ENCODE measurements at regions not wholly inside any gene's neighbourhood (a gene's known extent, or its start where the extent isn't known, plus 50 kb on each side); places are given as distances from the start of the nearest gene placed in this dataset.

DNA sequence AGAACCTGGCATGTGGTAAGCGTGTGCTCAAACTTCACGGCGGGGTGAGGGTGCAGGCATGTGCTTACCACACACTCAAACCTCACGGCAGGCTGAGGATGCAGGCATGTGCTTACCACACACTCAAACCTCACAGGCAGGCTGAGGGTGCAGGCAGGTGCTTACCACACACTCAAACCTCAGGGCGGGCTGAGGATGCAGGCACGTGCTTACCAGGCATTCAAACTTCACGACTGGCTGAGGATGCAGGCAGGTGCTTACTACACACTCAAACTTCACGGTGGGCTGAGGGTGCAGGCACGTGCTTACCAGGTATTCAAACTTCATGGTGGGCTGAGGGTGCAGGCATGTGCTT, 105.0 kb upstream of the ALKAL2 start:
- H3K9ac ChIP-seq (ENCODE audit: low read length) = no peak overlapping the region
- no peaks in the 10 kb centered on the region for H3K27me3 ChIP-seq (ENCODE audit: insufficient read depth, low read length)
- ChIA-PET CTCF (no interaction called here), POLR2A (no interaction called here), RAD21 (ENCODE audit: low non-redundant PET in 1 of 2, low total read pairs in 2 of 2, uncharacterized antibody in 2 of 2, unreplicated experiment in 2 of 2) (no interaction called here)
- no peak overlapping the region for H2AFZ ChIP-seq (ENCODE audit: low read depth, low read length, poor library complexity, severe bottlenecking)
- peaks cover 0 to 7% of the 10 kb centered on the region in 2 experiments; a peak in 2 of 4 replicates for H3K4me1 ChIP-seq (ENCODE audit: control insufficient read depth in 1 of 2, insufficient read depth in 2 of 2, low read length in 2 of 2)
- BruUV-seq (replicated peaks) = no TSS peak
- H3K9me3 ChIP-seq (ENCODE audit: control insufficient read depth in 1 of 2, insufficient read depth in 1 of 2, low read depth in 1 of 2, low read length in 2 of 2) = no peaks in the 10 kb centered on the region
- ATAC-seq (no peak), DNase-seq (ENCODE audit: low read depth, low spot score) (no peak)
- H3K36me3 ChIP-seq (ENCODE audit: control insufficient read depth in 1 of 2, insufficient read depth in 2 of 2, low read length in 2 of 2) = no peaks in the 10 kb centered on the region
- H3K27ac ChIP-seq (ENCODE audit: low read depth, low read length) = no peak overlapping the region
- H3K79me2 ChIP-seq (ENCODE audit: insufficient read depth, low read length) = no peaks in the 10 kb centered on the region
- intact Hi-C loops (cut with micrococcal nuclease) = no loop called here
- no peak for TF ChIP-seq JUND (IDR thresholded peaks at IDR 0.05)
- no peak for TF ChIP-seq CEBPB (IDR thresholded peaks at IDR 0.05; ENCODE audit: low read depth)
- no peak for TF ChIP-seq YY1 (IDR thresholded peaks at IDR 0.05; ENCODE audit: extremely low read depth, insufficient replicate concordance, low read depth, low read length)
- TF ChIP-seq ZFX (IDR thresholded peaks at IDR 0.05) = no peak
- TF ChIP-seq EZH2 (IDR thresholded peaks at IDR 0.05) = no peak
- TF ChIP-seq, protein P1, sequence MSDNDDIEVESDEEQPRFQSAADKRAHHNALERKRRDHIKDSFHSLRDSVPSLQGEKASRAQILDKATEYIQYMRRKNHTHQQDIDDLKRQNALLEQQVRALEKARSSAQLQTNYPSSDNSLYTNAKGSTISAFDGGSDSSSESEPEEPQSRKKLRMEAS (IDR thresholded peaks at IDR 0.05) = no peak
- TF ChIP-seq POLR2A (IDR thresholded peaks at IDR 0.05; ENCODE audit: borderline replicate concordance, extremely low read depth, insufficient read depth, insufficient read length) = no peak
- no peak for TF ChIP-seq EZH2phosphoT487 (IDR thresholded peaks at IDR 0.05; ENCODE audit: borderline replicate concordance)
- no peaks in the 10 kb centered on the region for H4K20me1 ChIP-seq (ENCODE audit: insufficient read depth)
- no peaks in the 10 kb centered on the region for H3K9me2 ChIP-seq (ENCODE audit: insufficient read depth)
- H3K4me2 ChIP-seq (ENCODE audit: low read length) = no peak overlapping the region
- H3K4me3 ChIP-seq (replicated peaks in 1 of 2; ENCODE audit: low read depth in 1 of 2, low read length in 2 of 2) = no peak overlapping the region

DNA sequence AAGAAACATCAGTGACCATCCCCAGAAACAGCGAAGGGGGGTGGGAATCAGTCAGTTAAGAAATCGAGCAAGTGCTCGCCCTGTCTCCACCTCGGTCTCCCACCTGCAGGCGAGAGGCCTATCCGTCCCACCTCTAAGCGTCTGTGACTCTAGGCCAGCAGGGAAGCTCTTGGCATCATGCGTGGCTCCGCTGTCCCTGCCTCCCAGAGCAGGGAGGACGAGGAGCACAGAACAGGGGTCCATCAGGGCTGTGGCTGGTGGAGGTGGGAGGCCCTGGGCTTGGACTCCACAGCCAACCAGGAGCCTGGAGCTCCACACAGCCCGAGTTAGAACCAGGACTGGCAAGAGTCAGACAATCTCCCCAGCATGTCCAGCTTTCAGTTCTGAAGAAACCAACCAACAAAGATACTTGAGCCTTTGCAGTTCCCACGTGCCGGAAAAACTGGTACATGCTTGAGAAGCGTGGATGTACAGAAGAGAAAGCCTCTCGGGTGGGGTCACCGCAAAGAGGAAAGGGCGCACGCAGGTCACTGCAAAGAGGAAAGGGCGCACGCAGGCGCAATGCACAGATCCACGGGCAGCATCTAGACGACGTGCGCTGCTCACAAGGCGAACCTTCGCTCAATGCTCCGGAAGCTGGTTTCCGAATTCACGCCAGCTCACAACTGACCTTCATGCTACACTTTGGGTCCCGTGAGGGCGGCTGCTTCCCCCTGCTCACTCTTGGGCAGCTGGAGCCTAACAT, 104.5 kb upstream of the ALKAL2 start:
- H3K9me3 ChIP-seq (ENCODE audit: control insufficient read depth in 1 of 2, insufficient read depth in 1 of 2, low read depth in 1 of 2, low read length in 2 of 2) = no peaks in the 10 kb centered on the region
- H3K27ac ChIP-seq (ENCODE audit: low read depth, low read length) = no peak overlapping the region
- ChIA-PET CTCF (no interaction called here), RAD21 (ENCODE audit: low non-redundant PET in 1 of 2, low total read pairs in 2 of 2, uncharacterized antibody in 2 of 2, unreplicated experiment in 2 of 2) (no interaction called here), POLR2A (no interaction called here)
- DNase-seq (ENCODE audit: low read depth, low spot score) (no peak), ATAC-seq (no peak)
- H3K4me1 ChIP-seq (ENCODE audit: control insufficient read depth in 1 of 2, insufficient read depth in 2 of 2, low read length in 2 of 2) = peaks cover 0 to 7% of the 10 kb centered on the region in 2 experiments; a peak in 2 of 4 replicates
- no peaks in the 10 kb centered on the region for H3K79me2 ChIP-seq (ENCODE audit: insufficient read depth, low read length)
- H3K4me2 ChIP-seq (ENCODE audit: low read length) = no peak overlapping the region
- H3K9ac ChIP-seq (ENCODE audit: low read length) = no peak overlapping the region
- no peak overlapping the region for H3K4me3 ChIP-seq (replicated peaks in 1 of 2; ENCODE audit: low read depth in 1 of 2, low read length in 2 of 2)
- no peaks in the 10 kb centered on the region for H3K36me3 ChIP-seq (ENCODE audit: control insufficient read depth in 1 of 2, insufficient read depth in 2 of 2, low read length in 2 of 2)
- H3K27me3 ChIP-seq (ENCODE audit: insufficient read depth, low read length) = no peaks in the 10 kb centered on the region
- no peaks in the 10 kb centered on the region for H3K9me2 ChIP-seq (ENCODE audit: insufficient read depth)
- H2AFZ ChIP-seq (ENCODE audit: low read depth, low read length, poor library complexity, severe bottlenecking) = no peak overlapping the region
- H4K20me1 ChIP-seq (ENCODE audit: insufficient read depth) = no peaks in the 10 kb centered on the region
- intact Hi-C loops (cut with micrococcal nuclease) = no loop called here
- BruUV-seq (replicated peaks) = no TSS peak
- TF ChIP-seq, protein P2, sequence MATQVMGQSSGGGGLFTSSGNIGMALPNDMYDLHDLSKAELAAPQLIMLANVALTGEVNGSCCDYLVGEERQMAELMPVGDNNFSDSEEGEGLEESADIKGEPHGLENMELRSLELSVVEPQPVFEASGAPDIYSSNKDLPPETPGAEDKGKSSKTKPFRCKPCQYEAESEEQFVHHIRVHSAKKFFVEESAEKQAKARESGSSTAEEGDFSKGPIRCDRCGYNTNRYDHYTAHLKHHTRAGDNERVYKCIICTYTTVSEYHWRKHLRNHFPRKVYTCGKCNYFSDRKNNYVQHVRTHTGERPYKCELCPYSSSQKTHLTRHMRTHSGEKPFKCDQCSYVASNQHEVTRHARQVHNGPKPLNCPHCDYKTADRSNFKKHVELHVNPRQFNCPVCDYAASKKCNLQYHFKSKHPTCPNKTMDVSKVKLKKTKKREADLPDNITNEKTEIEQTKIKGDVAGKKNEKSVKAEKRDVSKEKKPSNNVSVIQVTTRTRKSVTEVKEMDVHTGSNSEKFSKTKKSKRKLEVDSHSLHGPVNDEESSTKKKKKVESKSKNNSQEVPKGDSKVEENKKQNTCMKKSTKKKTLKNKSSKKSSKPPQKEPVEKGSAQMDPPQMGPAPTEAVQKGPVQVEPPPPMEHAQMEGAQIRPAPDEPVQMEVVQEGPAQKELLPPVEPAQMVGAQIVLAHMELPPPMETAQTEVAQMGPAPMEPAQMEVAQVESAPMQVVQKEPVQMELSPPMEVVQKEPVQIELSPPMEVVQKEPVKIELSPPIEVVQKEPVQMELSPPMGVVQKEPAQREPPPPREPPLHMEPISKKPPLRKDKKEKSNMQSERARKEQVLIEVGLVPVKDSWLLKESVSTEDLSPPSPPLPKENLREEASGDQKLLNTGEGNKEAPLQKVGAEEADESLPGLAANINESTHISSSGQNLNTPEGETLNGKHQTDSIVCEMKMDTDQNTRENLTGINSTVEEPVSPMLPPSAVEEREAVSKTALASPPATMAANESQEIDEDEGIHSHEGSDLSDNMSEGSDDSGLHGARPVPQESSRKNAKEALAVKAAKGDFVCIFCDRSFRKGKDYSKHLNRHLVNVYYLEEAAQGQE (IDR thresholded peaks at IDR 0.05; ENCODE audit: low read depth) = no peak
- TF ChIP-seq CBX3 (IDR thresholded peaks at IDR 0.05; ENCODE audit: low read depth) (no peak), CEBPB (IDR thresholded peaks at IDR 0.05; ENCODE audit: low read depth) (no peak), ZNF274 (IDR thresholded peaks at IDR 0.05; ENCODE audit: low read depth, low read length) (no peak), RAD21 (IDR thresholded peaks at IDR 0.05; ENCODE audit: low read depth) (no peak), ZFX (IDR thresholded peaks at IDR 0.05) (no peak), POLR2AphosphoS5 (IDR thresholded peaks at IDR 0.05; ENCODE audit: low read depth, low read length) (no peak), YY1 (IDR thresholded peaks at IDR 0.05; ENCODE audit: extremely low read depth, insufficient replicate concordance, low read depth, low read length) (no peak), EZH2 (IDR thresholded peaks at IDR 0.05) (no peak), EZH2phosphoT487 (IDR thresholded peaks at IDR 0.05; ENCODE audit: borderline replicate concordance) (no peak), TCF7L2 (IDR thresholded peaks at IDR 0.05; ENCODE audit: borderline replicate concordance, extremely low read depth, insufficient read depth, insufficient read length) (no peak)
- TF ChIP-seq, protein P1 (IDR thresholded peaks at IDR 0.05) = no peak

Measured in HCT116 (cell line).